GF-D8 (cell line): ENCODE measurements at regions not wholly inside any gene's neighbourhood (a gene's known extent, or its start where the extent isn't known, plus 50 kb on each side); places are given as distances from the start of the nearest gene placed in this dataset.

Experiments used
- DNase-seq: peaks from one replicate; lab custom pipeline; 2025; lab: John Stamatoyannopoulos, UW

DNA sequence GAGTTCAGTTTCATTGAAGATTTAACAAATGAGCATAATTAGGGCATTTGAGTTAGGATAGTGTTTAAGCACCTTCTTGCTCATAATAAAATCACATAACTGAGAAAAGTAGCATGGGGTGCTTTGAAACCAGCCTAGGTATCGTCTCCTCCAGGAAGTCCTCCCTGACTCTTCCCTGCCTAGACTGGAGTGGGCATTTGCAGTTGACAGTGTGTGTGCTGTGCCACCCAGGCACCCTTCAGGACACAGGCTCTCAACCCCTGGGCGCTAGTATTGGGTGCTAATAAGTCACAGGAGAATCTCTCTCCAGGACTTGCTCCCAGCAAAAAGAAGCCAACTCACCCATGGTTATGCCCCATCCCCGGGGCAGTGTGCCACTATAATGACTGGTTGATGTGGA, 584.1 kb downstream of the INSC start:
- no peak for DNase-seq

DNA sequence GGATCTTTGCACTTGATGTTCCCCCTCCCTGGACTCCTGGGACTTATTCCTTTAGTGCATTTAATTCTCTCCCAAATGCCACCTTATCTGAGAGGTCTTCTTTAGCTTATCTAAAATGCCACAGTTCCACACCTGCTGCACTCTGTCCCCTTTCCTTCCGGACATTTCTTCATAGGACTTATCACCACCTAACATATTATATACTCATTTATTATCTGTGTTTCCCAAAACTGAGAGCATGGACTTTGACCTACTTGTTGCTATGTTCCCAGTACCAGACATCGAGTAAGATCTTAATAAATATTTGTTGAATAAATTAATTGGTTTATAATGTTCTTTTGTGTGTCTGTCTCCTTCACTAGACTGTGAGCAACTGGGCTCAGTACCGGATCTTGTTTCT, 585.3 kb downstream of the INSC start:
- no peak for DNase-seq

DNA sequence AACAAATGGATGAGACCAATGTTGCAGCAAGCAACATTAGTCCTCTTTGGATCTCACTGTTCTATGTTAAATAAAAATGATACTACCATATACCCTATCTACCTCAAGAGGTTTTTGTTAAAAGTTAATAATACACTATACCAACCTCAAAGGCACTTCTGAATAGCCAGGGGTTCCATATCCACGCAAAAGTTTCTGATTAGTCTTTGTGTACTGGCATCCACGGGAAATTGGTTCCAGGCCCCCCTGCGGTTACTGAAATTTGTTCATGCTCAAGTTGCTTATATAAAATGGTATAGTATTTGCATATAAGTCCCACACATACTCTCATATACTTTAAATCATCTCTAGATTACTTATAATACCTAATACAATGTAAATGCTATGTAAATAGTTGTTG, 585.7 kb downstream of the INSC start:
- no peak for DNase-seq

DNA sequence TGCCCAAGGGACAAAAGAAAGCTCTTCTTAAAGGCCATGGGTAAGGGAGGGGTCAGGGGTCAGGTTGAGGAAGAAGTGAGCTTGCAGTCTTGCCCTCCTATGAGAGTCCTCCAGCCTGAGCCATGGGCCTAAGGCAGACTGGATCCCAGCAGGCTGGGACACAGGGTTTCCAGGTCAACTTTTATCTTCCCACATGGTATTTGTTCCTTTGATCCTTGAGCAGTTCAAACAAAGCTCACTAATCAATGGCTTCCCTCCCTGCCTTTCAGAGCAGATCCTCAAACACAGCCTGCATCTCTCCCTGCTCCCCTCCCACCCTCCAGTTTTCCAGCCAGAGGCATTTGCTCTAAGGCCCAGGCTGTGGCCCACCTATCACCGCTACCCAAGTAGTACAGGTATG, 589.3 kb downstream of the INSC start:
- DNase-seq, result no peak

DNA sequence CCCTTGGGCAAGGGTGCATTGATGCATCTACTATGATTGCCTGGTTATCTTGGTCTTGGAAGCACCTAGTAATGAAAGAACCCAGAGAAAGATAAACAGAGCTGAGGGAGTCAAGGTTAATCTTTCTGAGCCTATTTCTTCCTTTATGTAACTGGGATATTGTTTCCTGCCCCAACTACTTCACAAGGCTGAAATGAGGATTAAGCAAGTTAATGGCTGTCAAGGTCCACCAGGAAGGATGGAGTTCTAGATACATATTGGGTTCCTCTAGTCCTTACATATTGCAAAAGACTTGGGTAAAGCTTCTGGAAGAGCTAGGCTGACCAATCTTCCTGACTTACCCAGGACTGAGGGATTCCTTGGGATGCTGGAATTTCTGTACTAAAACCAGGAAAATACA, 589.8 kb downstream of the INSC start:
- DNase-seq, result no peak

DNA sequence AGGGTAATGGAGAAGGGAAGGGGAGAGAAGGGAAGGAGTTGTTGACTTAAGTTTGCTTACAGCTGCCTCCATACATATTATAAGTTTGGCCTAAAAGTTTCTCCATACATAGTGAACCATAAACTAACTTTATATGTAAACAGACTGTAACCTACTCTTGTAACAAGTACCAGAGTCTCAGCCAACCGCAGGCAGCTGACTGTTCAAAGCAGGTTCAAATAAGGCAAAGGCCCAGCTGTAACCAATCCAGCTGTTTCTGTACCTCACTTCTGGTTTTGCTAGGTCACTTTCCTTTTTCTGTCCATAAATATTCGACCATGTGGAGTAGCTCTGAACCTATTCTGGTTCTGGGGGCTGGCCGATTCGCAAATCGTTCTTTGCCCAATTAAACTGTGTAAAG, 591.2 kb downstream of the INSC start:
- DNase-seq, result no peak

DNA sequence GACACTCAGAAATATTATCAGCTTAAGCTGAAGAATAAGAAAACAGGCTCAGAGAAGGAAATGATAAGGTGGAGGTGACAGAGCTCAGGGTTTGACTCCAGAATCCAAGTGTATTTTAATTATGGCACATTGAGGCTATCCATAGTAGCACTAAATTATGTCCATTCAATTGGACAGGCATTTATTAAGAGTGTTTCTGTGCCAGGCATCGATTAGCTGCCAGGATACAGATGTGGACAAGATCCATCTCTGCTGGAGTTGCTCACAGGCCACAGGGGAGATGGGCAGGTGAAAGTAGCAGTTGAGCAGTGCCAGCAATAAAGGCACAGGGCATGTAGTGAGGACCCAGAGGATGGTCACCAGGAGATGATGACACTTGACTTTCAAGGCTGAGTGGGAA, 592.5 kb downstream of the INSC start:
- no peak for DNase-seq

DNA sequence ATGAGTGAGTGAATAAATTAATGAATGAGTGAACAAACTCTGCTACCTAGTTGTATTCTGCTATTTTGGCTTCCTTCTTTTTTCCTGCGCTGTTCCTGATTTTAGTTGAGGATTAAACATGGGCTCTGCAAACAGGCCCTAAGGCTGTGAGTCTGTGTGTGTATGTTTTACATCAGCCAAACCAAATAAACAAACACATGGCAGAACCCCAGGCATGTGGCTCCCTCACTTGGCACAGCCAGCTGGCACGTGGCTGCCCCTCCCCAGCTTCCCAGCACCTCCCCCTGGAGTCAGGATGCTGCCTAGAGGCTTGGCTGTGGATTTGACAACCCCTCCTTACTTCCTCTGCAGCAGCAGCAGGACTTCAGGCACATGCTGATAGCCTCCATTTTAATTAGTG, 593.2 kb downstream of the INSC start:
- DNase-seq, result no peak

DNA sequence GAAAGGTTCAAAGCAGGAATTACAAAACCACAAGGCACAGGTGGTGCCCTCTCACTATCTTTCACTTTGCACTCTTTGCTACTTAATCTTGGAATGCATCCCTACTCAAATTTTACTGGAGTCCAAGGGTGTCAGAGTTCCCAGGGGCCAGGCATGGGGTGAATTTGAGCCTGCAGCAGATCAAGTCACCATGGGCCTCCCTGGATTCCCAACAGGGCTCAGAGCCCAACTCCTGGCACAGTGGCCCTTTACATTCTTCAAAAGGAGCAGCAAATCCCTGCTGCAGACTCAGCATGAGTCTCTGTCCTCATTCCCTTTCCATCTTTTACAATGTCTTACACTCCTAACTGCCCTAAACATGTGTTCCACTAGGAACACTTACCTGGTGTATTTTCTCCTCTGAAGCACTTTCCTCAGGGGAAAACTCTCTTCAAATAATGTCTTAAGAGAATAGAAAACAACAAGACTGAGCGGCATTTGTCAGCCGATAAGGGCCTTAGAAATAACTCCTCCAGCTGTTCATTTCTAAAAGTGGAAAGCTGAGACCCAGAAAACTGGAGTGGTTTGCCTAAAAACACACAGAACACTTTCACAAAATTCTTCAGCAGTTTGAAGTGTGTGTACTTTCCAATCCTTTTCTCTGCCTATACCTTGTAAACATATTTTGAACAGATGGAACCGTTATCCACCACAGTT, 596.0 kb downstream of the INSC start:
- no peak for DNase-seq

DNA sequence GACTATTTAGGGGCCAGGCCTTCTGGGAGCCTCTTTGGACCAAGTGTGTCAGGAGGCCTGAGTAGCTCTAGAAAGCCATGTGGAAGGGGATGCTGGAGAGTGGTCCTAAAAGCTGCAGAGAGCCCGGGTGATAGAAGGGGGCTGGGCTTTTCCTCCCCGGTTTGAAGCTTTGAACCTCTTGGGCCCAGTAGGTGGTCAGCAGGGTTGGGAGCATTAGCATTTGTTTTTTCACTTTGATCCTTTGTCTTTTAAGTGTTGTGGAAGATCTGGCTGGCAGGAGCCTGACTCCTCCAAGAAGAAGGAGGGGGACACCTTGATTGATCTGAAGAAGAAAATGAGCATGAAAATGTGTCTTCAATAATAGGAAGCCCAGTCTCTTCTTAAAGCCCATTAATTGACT, 596.6 kb downstream of the INSC start:
- no peak for DNase-seq

DNA sequence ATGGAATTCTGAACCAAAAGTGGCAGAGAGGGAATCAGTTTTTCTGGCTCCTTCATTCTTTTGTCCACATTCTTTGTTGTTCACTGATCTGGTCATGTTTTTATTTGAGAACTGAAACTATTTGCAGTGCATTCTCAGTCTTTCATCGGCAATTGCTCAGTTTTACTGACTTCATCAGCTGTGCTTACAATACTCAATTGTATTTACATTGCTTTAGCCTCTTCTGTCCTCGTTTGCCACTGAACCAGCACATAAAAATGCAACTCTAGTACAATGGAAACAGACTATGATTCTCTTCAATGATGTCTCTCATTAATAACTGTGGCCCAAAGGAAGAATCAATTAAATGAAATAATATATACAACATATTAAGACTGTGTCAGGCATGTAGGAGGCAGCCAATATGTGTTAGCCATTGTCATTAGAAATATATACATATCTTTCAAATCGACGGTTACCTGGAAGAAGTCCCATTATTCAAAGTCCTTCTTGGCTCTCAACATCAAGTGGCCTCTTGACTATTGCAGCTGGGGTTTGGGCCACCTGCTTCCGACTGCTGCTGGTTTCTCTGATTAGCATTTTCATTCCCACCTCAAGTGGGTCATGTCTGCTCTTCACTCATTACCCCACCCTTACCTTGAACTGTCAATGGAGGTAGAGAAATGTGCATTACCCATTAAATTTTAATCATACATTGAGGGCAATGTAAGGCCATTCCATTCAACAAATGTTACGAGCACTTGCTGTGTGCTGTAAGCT, 600.1 kb downstream of the INSC start:
- DNase-seq, result no peak

DNA sequence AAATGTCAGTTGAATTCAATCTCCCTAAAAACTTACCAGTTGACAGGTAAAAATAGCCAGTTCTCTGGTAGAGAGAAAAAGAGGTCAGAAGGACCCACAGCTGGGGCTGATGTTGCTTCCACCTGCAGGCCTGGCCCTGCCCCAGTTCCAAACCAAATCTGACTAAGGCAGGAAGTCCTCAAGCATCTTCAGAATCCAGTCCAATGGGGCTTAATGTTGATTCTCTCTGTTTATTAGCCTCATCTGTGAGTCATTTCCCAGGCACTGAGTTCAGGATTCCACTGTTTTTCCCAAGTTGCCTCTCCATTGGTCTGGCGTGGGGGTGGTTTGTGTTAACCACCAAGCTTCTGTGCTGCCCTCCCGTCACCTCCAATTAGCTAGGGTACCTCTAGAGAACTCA, 601.8 kb downstream of the INSC start:
- no peak for DNase-seq

DNA sequence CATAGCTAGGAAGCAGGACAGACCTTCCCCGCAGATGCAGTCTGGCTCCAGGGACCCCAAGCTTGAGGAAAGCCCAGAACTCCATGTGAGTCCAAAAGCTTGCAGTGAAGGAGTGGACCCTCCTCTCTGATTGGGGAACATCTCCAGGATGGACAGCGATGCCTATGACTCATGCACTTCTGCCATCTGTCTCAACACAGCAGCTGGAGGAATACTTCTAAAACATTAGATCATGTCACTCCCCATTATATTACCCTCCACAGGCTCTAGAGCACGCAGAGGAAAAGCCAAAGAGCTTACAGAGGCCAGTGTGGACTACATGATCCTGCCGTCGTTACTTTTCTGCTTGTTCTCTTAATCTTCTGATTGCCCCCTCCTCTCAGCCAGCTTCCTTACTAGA, 605.7 kb downstream of the INSC start:
- no peak for DNase-seq

DNA sequence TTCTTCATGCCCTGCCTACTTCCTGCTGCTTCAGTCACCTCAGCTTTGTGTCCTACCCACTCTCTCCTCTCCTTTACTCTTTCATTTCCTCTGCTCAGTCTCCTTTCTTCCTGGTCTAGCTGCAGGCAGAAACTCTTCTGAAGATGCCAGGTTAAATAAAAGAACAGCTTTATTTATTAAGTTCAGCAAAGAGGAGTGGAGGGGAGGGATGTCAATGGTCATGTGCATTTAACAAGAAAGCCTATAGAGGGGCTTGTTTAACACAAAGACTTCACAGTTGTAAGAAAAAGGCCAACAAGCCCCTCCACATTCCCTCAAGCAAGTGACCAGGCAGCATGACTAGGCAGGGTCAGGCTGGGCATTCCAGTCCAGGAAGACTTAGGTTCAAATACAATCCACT, 609.2 kb downstream of the INSC start:
- no peak for DNase-seq

DNA sequence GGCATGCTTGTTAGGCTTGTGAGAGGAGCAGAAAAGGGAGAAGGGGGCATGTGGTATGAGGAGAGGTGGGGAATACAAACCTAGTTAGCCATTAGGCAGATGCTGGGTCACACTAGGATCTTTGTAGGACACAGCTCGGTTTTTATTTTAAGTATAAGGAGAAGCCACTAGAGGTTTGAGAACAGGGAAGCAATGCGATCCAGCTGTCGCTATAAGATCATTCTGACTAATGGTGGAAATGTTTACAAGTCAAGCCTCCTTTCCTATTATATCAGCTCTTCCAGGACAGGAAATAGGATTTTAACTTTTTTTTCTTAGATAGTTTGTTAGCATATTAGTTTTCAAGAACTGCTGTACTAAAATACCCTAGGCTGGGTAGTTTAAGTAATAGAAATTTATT, 609.9 kb downstream of the INSC start:
- no peak for DNase-seq

DNA sequence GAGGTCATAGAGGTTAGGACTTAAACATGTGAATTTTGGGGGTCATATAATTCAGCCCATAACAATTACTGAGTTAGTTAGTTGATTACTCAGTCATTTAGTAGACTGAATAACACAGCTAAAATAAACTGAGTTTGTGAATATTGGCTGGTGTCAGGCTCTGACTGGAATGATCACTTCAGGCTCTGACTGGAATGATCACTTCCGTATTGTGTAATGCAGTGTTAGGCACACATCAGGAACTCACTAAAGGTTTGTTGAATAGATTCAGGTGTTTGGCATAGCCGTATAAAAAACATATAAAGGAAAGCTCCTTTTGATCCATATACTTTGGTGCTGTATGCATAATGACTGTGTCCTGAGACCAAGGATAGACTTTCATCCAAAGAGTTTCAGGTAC, 610.5 kb downstream of the INSC start:
- DNase-seq, result no peak

DNA sequence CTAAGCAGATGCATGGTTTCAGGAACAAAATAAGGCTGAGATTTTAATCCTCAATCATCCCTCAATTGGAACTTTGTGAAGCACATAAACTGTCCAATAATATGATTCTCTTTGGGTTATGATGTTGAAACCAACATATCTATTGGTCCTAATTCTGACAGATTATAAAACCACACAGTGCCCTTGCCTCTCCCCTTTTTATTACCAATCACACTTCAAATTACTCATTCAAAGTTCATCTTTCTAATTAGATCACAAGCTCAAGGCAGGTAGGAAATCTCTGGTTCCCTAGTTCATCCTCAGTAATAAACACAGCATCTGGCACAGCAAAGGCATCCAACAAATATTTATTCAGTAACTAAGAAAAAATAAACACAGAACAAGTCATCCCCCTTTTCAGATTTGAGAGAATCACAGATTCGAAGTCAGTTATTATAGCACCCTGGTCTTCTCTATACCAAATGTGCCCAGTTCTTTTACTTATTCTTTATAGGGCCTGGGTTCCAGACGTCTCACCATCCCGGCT, 611.6 kb downstream of the INSC start:
- no peak for DNase-seq

DNA sequence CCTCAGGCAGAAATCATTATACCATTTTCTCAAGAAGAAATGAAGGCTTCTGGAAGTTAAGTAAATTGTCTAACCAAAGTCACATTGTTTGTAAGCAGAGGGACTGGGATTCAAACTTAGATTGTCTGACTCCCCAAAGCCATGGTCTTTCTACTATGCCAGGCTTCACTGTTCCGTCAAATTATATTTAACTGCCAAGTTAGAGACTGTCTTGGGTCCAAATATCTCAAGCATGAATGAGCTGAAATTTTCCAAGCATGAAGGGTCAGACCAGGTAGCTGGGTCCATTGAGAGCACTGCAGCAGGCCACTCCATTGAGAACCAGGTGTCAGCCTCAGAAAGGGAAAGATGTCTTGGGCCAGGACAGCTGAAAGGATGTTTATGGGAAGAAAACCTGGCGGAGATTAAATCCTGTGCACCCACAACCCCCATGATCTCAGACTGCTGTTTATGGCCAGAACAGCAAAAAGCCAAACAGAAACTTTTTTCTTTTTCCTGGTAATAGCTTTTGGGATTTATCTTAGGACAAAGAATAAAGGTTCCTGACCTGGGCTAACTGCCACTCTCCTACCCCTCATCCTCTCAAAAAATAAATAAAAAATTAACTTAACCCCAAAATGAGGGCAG, 612.3 kb downstream of the INSC start:
- DNase-seq, result no peak

DNA sequence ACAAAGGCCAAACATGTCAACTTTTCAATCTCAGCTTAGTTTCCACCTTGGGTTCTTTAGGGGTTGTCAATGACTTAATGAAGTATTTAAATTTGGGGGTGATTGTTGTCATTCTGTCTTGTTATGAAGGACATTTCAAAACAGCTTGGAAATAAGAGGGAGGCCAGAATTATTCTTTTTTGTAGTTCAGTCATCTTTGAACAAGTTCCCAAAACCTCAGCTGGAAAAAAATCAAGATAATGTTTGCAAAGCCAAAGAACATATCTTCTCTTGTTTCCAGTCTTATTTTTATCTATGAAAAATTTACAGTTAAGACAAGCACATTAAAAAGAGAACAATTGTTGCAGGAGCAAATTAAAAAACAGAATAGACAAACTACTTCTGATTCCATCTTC, 612.8 kb downstream of the INSC start:
- DNase-seq, result no peak

DNA sequence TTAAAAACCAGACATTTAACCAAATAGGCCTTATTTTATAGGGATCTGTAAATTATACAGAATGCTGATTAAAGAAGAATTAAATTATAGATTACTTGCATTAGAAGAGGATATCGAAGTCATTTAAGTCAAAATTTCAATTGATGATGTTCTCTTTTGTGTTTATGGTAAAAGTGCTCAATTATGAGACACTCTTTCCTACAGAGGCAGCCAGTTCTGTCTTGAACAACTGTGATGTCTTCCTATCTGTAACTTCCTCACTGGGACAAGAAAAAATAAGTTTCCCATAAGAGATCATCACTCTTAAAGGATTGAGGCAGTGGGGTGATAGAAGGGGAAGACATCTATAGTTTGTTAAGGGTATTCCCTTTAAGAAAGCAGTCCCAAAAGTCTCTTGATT, 613.5 kb downstream of the INSC start:
- no peak for DNase-seq

DNA sequence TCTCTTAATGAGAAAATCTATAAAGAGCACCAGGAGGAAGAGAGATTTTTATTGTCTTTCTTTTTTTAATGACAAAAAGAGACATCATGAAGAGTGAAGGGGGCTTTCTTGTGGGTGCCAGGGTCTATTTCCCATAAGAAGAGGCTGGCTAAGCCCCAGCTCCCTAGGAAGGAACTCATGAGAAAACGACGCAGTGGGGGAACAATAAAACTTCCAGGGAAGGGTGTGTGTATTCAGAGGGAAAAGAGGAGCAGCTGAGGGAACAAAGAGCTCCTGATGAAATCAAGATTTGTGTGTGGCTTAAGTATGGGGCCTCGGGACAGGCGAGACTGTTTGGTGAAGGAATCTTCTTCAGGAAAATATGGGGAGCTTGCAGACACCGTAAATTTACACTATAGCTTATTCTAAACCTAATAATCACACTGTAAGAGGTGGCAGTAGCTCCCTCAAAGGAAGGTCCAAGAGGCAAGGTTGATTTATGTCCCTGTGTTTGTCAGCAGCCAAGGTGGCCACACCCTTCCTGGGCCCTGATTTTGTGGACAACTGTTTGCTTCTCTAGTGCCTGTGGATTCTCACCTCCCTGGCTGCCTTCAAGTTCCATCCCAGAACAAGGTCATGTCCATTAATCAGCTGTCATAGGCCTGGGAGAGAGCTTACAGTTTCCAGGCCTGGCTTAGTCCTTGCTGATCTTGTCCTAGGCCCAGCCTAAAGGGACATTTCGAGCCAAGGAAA, 615.7 kb downstream of the INSC start:
- DNase-seq, result no peak

DNA sequence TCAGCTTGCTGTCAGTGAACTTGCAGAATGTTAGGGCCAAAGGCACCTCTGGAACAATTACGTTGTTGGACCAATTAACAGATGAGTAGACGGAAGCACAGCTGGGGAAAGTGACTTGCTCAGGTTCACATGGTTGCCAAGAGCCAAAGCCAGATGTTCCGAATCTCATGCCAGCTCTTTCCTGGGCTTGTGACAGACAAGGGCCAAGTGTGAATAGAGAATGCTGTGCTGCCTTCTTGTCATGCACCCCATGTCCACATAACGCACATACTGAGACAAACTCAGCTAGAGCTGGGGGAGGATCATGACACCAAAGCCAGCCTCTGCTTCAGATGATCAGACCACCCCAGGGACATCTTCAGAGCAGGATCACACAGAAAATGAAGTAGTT, 616.3 kb downstream of the INSC start:
- no peak for DNase-seq

DNA sequence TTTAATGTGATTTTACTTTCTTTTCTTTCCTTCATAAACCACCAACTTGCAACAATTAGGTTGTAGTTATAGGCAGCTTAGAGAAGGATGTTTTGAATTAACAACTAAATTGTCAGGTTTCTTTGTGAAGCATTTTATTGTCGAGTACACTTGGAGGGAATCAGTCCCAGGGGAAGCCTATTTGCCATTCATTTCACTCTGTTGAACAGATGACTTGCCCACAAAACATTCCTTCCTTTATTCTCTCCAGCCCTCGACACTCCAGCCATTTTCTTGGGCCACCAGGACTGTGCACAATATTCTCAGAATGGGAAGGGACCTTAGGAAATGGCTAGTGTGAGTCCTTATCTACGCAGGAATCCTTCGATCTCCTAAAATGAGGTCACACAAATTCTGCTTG, 620.6 kb downstream of the SOX6 start:
- DNase-seq, result no peak
